HepG2 (cell line): ENCODE measurements at regions not wholly inside any gene's neighbourhood (a gene's known extent, or its start where the extent isn't known, plus 50 kb on each side); places are given as distances from the start of the nearest gene placed in this dataset.

Experiments used
- ISX ChIP-seq: sonication (generic); formaldehyde crosslinking; conservative IDR thresholded peaks from 2 replicates; pipeline ENCODE4 v1.5.0; 2020; ENCODE audit warnings: missing genetic modification reagents
- MNT ChIP-seq: fragments of 450-650 bp; IDR thresholded peaks from 2 replicates; pipeline ENCODE4 v1.6.1; 2016
- NFE2L2 ChIP-seq: fragments of 150-350 bp; IDR thresholded peaks from 2 replicates; pipeline ENCODE4 v1.6.1; 2014; ENCODE audit warnings: low read length
- NFYC ChIP-seq: IDR thresholded peaks from 2 replicates; pipeline ENCODE4 v1.6.1; 2016; ENCODE audit warnings: missing genetic modification reagents, missing compliant biosample characterization
- NR3C1 ChIP-seq: sonication (generic); formaldehyde crosslinking; IDR thresholded peaks from 2 replicates; pipeline ENCODE4 v1.4.0; 2020; ENCODE audit warnings: missing genetic modification reagents
- POLR2A ChIP-seq, 2 experiments: IDR thresholded peaks; 2 replicates each; pipeline ENCODE4 v1.6.1; 2011; ENCODE audit warnings: low read depth in 2 of 2, low read length in 2 of 2, mild to moderate bottlenecking in 1 of 2, moderate library complexity in 1 of 2; ENCODE audit not compliant: insufficient read depth in 1 of 2
- RFX5 ChIP-seq: IDR thresholded peaks from 2 replicates; pipeline ENCODE4 v1.6.1; 2011; ENCODE audit warnings: low read depth, low read length, improper control_type of control experiment
- SRF ChIP-seq: IDR thresholded peaks from 2 replicates; pipeline ENCODE4 v1.6.1; 2011; ENCODE audit warnings: mild to moderate bottlenecking, low read depth, low read length, moderate library complexity
- WIZ ChIP-seq: sonication (generic); formaldehyde crosslinking; IDR thresholded peaks from 2 replicates; pipeline ENCODE4 v1.5.1; 2020; ENCODE audit warnings: mild to moderate bottlenecking, missing genetic modification reagents
- YY1 ChIP-seq: IDR thresholded peaks from 2 replicates; pipeline ENCODE4 v1.6.1; 2011; ENCODE audit warnings: low read length, low read depth, moderate library complexity, mild to moderate bottlenecking; ENCODE audit not compliant: insufficient read depth, insufficient replicate concordance
- ZNF121 ChIP-seq: sonication (generic); formaldehyde crosslinking; IDR thresholded peaks from 2 replicates; pipeline ENCODE4 v1.5.0; 2020; ENCODE audit warnings: mild to moderate bottlenecking, missing genetic modification reagents
- ZNF224 ChIP-seq: sonication (generic); formaldehyde crosslinking; IDR thresholded peaks from 2 replicates; pipeline ENCODE4 v1.5.0; 2020; ENCODE audit warnings: mild to moderate bottlenecking, missing genetic modification reagents
- ZNF781 ChIP-seq: sonication (generic); formaldehyde crosslinking; IDR thresholded peaks from 2 replicates; pipeline ENCODE4 v1.5.1; 2020; ENCODE audit warnings: borderline replicate concordance, mild to moderate bottlenecking, missing genetic modification reagents; ENCODE audit errors: not compliant biosample characterization
- TF ChIP-seq, protein P1 (sequence below): sonication (generic); formaldehyde crosslinking; IDR thresholded peaks from 2 replicates; pipeline ENCODE4 v1.5.1; 2020; ENCODE audit warnings: missing genetic modification reagents, mild to moderate bottlenecking, borderline replicate concordance

DNA sequence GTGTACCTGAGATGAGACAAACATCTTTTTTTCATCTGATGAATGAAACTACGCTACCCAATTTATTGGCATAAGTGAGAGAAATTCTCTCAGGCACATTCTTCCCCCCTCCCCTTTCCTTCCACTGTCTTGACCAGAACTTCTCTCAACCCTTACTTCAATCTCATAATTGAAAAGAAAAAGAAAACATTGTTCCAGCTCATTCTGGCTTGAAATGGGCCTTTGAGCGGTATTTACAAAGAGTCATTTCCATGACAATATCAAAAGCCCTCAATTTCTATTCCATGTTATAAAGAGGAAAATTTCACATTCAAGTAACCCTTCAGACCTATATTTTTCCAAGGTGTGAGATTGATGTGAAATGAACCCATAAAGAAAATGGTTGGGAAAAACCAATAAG, 145.9 kb downstream of the PCSK1 start:
- no peak for TF ChIP-seq ZNF781 (CRISPR knock-in tag)
- TF ChIP-seq NR3C1: no peak
- TF ChIP-seq ISX (CRISPR knock-in tag): no peak
- no peak for TF ChIP-seq YY1
- TF ChIP-seq ZNF121: no peak
- TF ChIP-seq RFX5: no peak
- TF ChIP-seq, protein P1, sequence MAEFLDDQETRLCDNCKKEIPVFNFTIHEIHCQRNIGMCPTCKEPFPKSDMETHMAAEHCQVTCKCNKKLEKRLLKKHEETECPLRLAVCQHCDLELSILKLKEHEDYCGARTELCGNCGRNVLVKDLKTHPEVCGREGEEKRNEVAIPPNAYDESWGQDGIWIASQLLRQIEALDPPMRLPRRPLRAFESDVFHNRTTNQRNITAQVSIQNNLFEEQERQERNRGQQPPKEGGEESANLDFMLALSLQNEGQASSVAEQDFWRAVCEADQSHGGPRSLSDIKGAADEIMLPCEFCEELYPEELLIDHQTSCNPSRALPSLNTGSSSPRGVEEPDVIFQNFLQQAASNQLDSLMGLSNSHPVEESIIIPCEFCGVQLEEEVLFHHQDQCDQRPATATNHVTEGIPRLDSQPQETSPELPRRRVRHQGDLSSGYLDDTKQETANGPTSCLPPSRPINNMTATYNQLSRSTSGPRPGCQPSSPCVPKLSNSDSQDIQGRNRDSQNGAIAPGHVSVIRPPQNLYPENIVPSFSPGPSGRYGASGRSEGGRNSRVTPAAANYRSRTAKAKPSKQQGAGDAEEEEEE (CRISPR knock-in tag): no peak
- no peak for TF ChIP-seq WIZ
- TF ChIP-seq NFYC (CRISPR knock-in tag): no peak
- TF ChIP-seq MNT: no peak
- TF ChIP-seq NFE2L2: no peak
- no peak for TF ChIP-seq POLR2A (IDR thresholded peaks at IDR 0.05; ENCODE audit: insufficient read depth in 1 of 2, low read depth in 2 of 2, low read length in 2 of 2)
- no peak for TF ChIP-seq ZNF224 (CRISPR knock-in tag)
- no peak for TF ChIP-seq SRF
